ENCODE measurements at regions not wholly inside any gene's neighbourhood (a gene's known extent, or its start where the extent isn't known, plus 50 kb on each side); places are given as distances from the start of the nearest gene placed in this dataset.

DNA sequence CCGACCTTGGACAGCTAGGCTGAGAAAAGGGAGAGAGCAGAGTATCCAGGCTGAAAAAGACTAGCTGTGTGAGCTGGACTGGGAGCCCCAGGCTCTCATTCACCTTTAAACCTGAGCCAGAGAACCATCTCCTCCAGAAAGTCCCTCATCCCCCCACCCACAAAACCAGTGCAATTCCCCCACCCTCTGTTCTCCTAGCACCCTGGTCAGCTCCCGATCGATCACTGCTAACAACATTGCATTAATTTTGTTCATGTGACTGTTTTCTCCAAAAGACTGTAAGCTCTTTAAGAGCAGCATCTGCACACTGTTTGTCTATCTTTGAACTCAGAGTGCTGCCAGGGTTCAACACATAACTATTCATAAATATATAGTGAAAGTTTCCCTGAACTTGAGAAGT, 67.1 kb upstream of the NFASC start:
- Histone ChIP-seq H2AK5ac (ENCODE audit: low read depth, low read length) (no peak overlapping the region), H3K79me1 (ENCODE audit: low read depth, low read length) (no peaks in the 10 kb centered on the region), H3K14ac (ENCODE audit: insufficient read length) (no peak overlapping the region), H4K91ac (replicated peaks; ENCODE audit: insufficient read length, low read length) (no peak overlapping the region), H2BK20ac (ENCODE audit: low read length) (no peak overlapping the region), H4K8ac (ENCODE audit: extremely low read depth, insufficient read depth, low read length) (no peak overlapping the region), H3K9ac (replicated peaks in 1 of 4; ENCODE audit: extremely low read depth in 1 of 4, low read depth in 3 of 4, low read length in 3 of 4) (no peak overlapping the region), H3K56ac (replicated peaks; ENCODE audit: insufficient read length, low read depth, low read length) (no peak overlapping the region), H3K36me3 (ENCODE audit: control insufficient read depth in 2 of 4, insufficient read depth in 4 of 4, low read length in 3 of 4) (no peaks in the 10 kb centered on the region), H3K27ac (ENCODE audit: low read depth, low read length) (no peak overlapping the region), H3K4me1 (replicated peaks in 1 of 4; ENCODE audit: control insufficient read depth in 3 of 4, insufficient read depth in 4 of 4, low read length in 3 of 4) (peaks cover 0 to 4% (median 0%) of the 10 kb centered on the region in 4 experiments; a peak in 2 of 7 replicates), H2BK15ac (ENCODE audit: low read length) (no peak overlapping the region), H3K23ac (ENCODE audit: insufficient read length) (no peak overlapping the region), H3K4me3 (ENCODE audit: extremely low read depth in 1 of 4, insufficient read depth in 2 of 4, low read depth in 3 of 4, low read length in 4 of 4) (no peak overlapping the region), H3K27me3 (replicated peaks in 1 of 4; ENCODE audit: control insufficient read depth in 3 of 4, extremely low read depth in 1 of 4, insufficient read depth in 3 of 4, low read length in 3 of 4) (no peaks in the 10 kb centered on the region), H2BK5ac (ENCODE audit: low read depth, low read length) (no peak overlapping the region), H3K18ac (ENCODE audit: extremely low read depth, low read length) (no peak overlapping the region), H3K4ac (replicated peaks; ENCODE audit: insufficient read length, low read depth, low read length) (no peak overlapping the region), H2AFZ (ENCODE audit: low read length) (no peak overlapping the region), H2BK12ac (ENCODE audit: low read depth, low read length) (no peak overlapping the region), H3K9me3 (ENCODE audit: insufficient read depth in 2 of 2, low read depth in 1 of 2, low read length in 1 of 2) (no peaks in the 10 kb centered on the region), H4K20me1 (replicated peaks in 1 of 2; ENCODE audit: control insufficient read depth in 1 of 2, insufficient read depth in 2 of 2, low read length in 2 of 2) (peaks cover 0 to 2% of the 10 kb centered on the region in 2 experiments), H2BK120ac (replicated peaks; ENCODE audit: low read depth, low read length) (no peak overlapping the region), H3K4me2 (ENCODE audit: insufficient read depth in 1 of 2, low read depth in 2 of 2, low read length in 2 of 2) (no peak overlapping the region), H4K5ac (ENCODE audit: insufficient read length, low read depth, low read length) (no peak overlapping the region), H3K23me2 (ENCODE audit: low read depth, low read length) (no peaks in the 10 kb centered on the region), H3K79me2 (ENCODE audit: control insufficient read depth in 1 of 2, insufficient read depth in 2 of 2, low read length in 2 of 2) (no peaks in the 10 kb centered on the region)
- ChIA-PET POLR2A (ENCODE audit: partially characterized antibody) (interaction anchor here (1.5 kb wide), 1 partner anchor 238 kb away, joined by 5 read pairs; no protein-coding TSS in a partner anchor), CTCF (ENCODE audit: partially characterized antibody) (interaction anchor here (0.6 to 21.2 kb wide), 18 partner anchors 10 to 1647 kb away, joined by 3 to 397 read pairs (median 3); no protein-coding TSS in a partner anchor)
- no peak for FAIRE-seq
- DNase-seq (ENCODE audit: low read depth in 1 of 2, low spot score in 2 of 2) = no peak
- WGBS, 2 experiments (ENCODE audit: extremely low coverage in 1 of 2, insufficient coverage in 1 of 2, insufficient read length in 1 of 2, insufficient replicate concordance in 2 of 2, low coverage in 1 of 2, low lambda C conversion rate in 2 of 2, missing lambda C conversion rate in 1 of 2) = 83% methylated on average over 3 of the region's 3 CpGs; no CpG with 5 or more reads in 1 of the 2 experiments
- no peak for TF ChIP-seq RNF2 (IDR thresholded peaks at IDR 0.05; ENCODE audit: borderline replicate concordance, low read depth, low read length, missing control alignments, poor library complexity, severe bottlenecking)
- TF ChIP-seq TAF7 (optimal IDR thresholded peaks at IDR 0.05; ENCODE audit: borderline replicate concordance, low read depth, low read length) = no peak
